BJ (cell line): ENCODE measurements at regions not wholly inside any gene's neighbourhood (a gene's known extent, or its start where the extent isn't known, plus 50 kb on each side); places are given as distances from the start of the nearest gene placed in this dataset.

Experiments
- CTCF ChIA-PET: fragments of 350-600 bp; formaldehyde crosslinking; extraction: SDS; loops from one replicate; lab custom pipeline; 2021; ENCODE audit warnings: antibody characterized with exemption, inconsistent platforms; lab: Yijun Ruan, JAX
- POLR2A ChIA-PET: fragments of 300-600 bp; sonication (Branson Sonifier 250); formaldehyde crosslinking; extraction: SDS; loops from one replicate; lab custom pipeline; 2021; ENCODE audit warnings: antibody characterized with exemption; lab: Charles Lee
- DNase-seq: peaks from one replicate; pipeline ENCODE4 v3.0.0-alpha.2; 2011; ENCODE audit warnings: low read depth
- H3K27me3 ChIP-seq: 2 replicates; pipeline ENCODE4 v1.6.0; 2011; ENCODE audit warnings: low read length; ENCODE audit not compliant: control insufficient read depth, insufficient read depth
- H3K36me3 ChIP-seq: 2 replicates; pipeline ENCODE4 v1.5.1; 2011; ENCODE audit warnings: low read length; ENCODE audit not compliant: control insufficient read depth, insufficient read depth
- H3K4me3 ChIP-seq: 2 replicates; pipeline ENCODE4 v1.5.1; 2011; ENCODE audit warnings: low read depth, mild to moderate bottlenecking, control low read depth, low read length
- CTCF ChIP-seq: IDR thresholded peaks from 2 replicates; pipeline ENCODE4 v1.5.1; 2011; ENCODE audit warnings: low read depth, mild to moderate bottlenecking, control low read depth, inconsistent platforms, low read length, moderate library complexity; ENCODE audit not compliant: insufficient read depth

DNA sequence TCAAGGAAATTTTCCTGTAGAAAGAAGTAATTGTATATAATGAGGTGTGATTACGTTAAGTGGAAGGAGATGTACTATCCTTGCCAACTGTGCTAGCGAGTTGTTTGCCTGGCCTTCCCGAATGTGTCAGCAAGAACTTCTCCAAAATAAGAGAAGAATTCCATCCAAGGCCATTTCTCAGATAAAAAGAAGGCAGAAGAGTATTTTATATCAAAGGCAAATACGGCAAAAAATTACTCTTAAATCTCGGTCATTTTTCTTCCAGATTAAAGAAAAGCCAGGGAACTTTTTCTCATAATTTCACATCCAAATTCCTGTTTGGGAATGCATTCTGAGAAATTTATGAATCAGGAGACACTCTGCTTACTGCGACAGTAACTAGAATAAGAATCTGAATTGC is 290.6 kb downstream of the CBLN4 start:
- Histone ChIP-seq H3K36me3 (no peaks in the 10 kb centered on the region), H3K4me3 (no peak overlapping the region), H3K27me3 (no peaks in the 10 kb centered on the region)
- ChIA-PET CTCF (no interaction called here), POLR2A (no interaction called here)
- TF ChIP-seq CTCF, result no peak
- no peak for DNase-seq

DNA sequence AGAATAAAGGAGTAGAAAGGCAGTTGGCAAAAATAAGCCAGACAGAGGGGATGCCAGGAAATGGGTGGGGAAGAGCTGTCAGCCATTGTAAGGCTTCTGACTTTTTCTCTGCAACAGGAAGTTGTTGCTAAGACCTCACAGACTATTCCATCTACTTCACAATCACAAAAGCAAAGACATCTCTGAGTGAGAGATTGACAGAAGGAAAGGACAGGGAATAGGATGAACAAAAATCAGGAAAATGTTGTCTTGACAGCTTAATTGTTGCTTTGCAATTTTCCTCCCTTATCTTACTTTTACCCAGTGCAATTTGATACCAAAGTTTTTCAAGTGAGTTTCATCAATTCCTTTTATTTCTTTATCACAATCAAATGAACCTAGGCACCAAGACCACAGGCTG is 291.2 kb downstream of the CBLN4 start:
- H3K27me3 ChIP-seq, result no peaks in the 10 kb centered on the region
- H3K4me3 ChIP-seq, result no peak overlapping the region
- no peak for DNase-seq
- no peaks in the 10 kb centered on the region for H3K36me3 ChIP-seq
- POLR2A ChIA-PET, result no interaction called here
- TF ChIP-seq CTCF, result no peak
- CTCF ChIA-PET, result no interaction called here

DNA sequence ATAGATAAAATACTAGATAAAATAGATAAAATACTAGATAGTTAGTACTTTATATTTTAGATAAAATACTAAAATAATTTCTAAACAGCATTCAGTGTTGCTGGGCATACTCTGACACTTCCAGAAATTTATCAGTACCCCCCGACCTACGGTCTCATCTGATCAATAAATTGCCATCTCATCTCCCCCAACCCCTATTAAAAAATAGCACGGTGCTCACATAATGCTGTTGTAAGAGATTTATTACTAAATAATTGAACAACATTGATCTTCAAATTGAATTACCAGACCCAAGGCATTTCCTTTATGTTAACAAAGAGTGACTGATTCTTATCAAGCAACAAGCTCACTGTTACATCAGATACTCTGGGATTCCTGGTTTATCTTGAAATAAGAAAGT is 300.9 kb downstream of the CBLN4 start:
- POLR2A ChIA-PET, result no interaction called here
- no peak overlapping the region for H3K4me3 ChIP-seq
- CTCF ChIA-PET, result no interaction called here

GRCh38 chr20:55701467-55701866 is 303.9 kb downstream of the CBLN4 start:
- TF ChIP-seq CTCF, result no peak

More for the DNA sequence above, 300.9 kb downstream of the CBLN4 start:
- H3K27me3 ChIP-seq, result no peaks in the 10 kb centered on the region
- no peak for DNase-seq
- no peaks in the 10 kb centered on the region for H3K36me3 ChIP-seq
- no peak for TF ChIP-seq CTCF

GRCh38 chr20:55696520-55696919 is 308.8 kb downstream of the CBLN4 start:
- H3K27me3 ChIP-seq, result no peaks in the 10 kb centered on the region
- no peaks in the 10 kb centered on the region for H3K36me3 ChIP-seq
- ChIA-PET CTCF (no interaction called here), POLR2A (no interaction called here)
- TF ChIP-seq CTCF, result no peak
- H3K4me3 ChIP-seq, result no peak overlapping the region
- DNase-seq, result no peak

More at GRCh38 chr20:55701467-55701866, 303.9 kb downstream of the CBLN4 start:
- POLR2A ChIA-PET, result no interaction called here
- Histone ChIP-seq H3K36me3 (no peaks in the 10 kb centered on the region), H3K27me3 (no peaks in the 10 kb centered on the region), H3K4me3 (no peak overlapping the region)
- no peak for DNase-seq
- CTCF ChIA-PET, result no interaction called here
